ENCODE measurements at regions not wholly inside any gene's neighbourhood (a gene's known extent, or its start where the extent isn't known, plus 50 kb on each side); places are given as distances from the start of the nearest gene placed in this dataset.

DNA sequence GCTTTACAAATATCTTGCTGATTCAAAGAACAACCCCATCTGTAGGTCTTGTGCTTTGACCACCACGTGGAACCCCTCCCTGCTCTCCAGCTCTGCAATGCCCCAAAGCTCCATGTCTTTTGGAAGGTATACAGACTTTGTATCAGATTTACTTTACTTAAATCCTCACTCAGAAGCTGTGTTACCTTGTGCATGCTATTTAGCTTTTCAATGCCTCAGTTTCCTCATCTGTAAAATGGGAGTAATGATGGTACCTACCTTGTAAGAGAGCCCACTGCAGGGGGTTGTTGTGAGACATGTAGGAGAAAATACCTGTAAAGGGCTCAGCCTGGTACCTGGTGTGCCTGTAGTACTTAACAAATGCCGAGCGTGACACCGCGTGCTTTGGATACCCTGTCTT is 200.2 kb upstream of the CHD6 start:
- TF ChIP-seq, protein P1, sequence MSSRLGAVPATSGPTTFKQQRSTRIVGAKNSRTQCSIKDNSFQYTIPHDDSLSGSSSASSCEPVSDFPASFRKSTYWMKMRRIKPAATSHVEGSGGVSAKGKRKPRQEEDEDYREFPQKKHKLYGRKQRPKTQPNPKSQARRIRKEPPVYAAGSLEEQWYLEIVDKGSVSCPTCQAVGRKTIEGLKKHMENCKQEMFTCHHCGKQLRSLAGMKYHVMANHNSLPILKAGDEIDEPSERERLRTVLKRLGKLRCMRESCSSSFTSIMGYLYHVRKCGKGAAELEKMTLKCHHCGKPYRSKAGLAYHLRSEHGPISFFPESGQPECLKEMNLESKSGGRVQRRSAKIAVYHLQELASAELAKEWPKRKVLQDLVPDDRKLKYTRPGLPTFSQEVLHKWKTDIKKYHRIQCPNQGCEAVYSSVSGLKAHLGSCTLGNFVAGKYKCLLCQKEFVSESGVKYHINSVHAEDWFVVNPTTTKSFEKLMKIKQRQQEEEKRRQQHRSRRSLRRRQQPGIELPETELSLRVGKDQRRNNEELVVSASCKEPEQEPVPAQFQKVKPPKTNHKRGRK (CRISPR knock-in tag; IDR thresholded peaks at IDR 0.05; ENCODE audit: borderline replicate concordance): no peak
- no peak for TF ChIP-seq E2F4 (CRISPR knock-in tag; IDR thresholded peaks at IDR 0.05; ENCODE audit: borderline replicate concordance, low read depth)
- no peak for TF ChIP-seq CBFB (CRISPR knock-in tag; IDR thresholded peaks at IDR 0.05; ENCODE audit: low read depth)
- TF ChIP-seq CTCF (IDR thresholded peaks at IDR 0.05): no peak
- TF ChIP-seq SP1 (CRISPR knock-in tag; conservative IDR thresholded peaks at IDR 0.05): no peak
- TF ChIP-seq NR2C2 (CRISPR knock-in tag; IDR thresholded peaks at IDR 0.05): no peak
- TF ChIP-seq GRHL2 (CRISPR knock-in tag; IDR thresholded peaks at IDR 0.05; ENCODE audit: insufficient replicate concordance, severe bottlenecking): no peak
- TF ChIP-seq MAX (CRISPR knock-in tag; IDR thresholded peaks at IDR 0.05): no peak
- no peak for TF ChIP-seq CREB1 (CRISPR knock-in tag; IDR thresholded peaks at IDR 0.05)
